Lower lobe of right lung (tissue), 2 donors: ENCODE measurements at regions not wholly inside any gene's neighbourhood (a gene's known extent, or its start where the extent isn't known, plus 50 kb on each side); places are given as distances from the start of the nearest gene placed in this dataset.
A peak's percentile ranks its signal among the peaks of the same experiment; 100 is the strongest.

Experiments used
- ATAC-seq, 2 donors: fragments of 200-7000 bp; cut with Tn5 transposase; one replicate each; pipeline ENCODE4 v1.9.1; 2020 to 2022; ENCODE audit warnings: mild to moderate bottlenecking in 2 of 2, moderate library complexity in 2 of 2
- DNase-seq: peaks from one replicate; pipeline ENCODE4 v3.0.0-alpha.2; 2020
- H3K27ac ChIP-seq: fragments of 200-600 bp; one replicate; pipeline ENCODE4 v1.8.0; 2022
- H3K27me3 ChIP-seq: fragments of 200-600 bp; one replicate; pipeline ENCODE4 v1.8.0; 2022; ENCODE audit warnings: low read depth
- H3K36me3 ChIP-seq: fragments of 200-600 bp; one replicate; pipeline ENCODE4 v1.8.0; 2022; ENCODE audit warnings: mild to moderate bottlenecking
- H3K4me1 ChIP-seq: fragments of 200-600 bp; one replicate; pipeline ENCODE4 v1.8.0; 2022
- H3K4me3 ChIP-seq: fragments of 200-600 bp; one replicate; pipeline ENCODE4 v1.8.0; 2022; ENCODE audit warnings: mild to moderate bottlenecking
- H3K9me3 ChIP-seq: fragments of 200-600 bp; one replicate; pipeline ENCODE4 v1.8.0; 2022
- CTCF ChIP-seq: fragments of 200-600 bp; IDR thresholded peaks from one replicate; pipeline ENCODE4 v1.8.0; 2022; ENCODE audit warnings: antibody characterized with exemption, mild to moderate bottlenecking
- intact Hi-C: fragments of 100-400 bp; cut with DNase I; formaldehyde crosslinking; loops from one replicate; pipeline ENCODE4 v1.11.0; 2022
- donor health status: DM: no; HTN: yes; CAD: no; lungs with severe emphysema.

GRCh38 chr9:16282216-16282615 is 588.3 kb downstream of the BNC2 start:
- Histone ChIP-seq H3K9me3 (no peaks in the 10 kb centered on the region), H3K4me3 (no peak overlapping the region), H3K27me3 (no peaks in the 10 kb centered on the region), H3K4me1 (no peaks in the 10 kb centered on the region), H3K27ac (no peak overlapping the region), H3K36me3 (no peaks in the 10 kb centered on the region)
- no peak for DNase-seq
- no peak for ATAC-seq
- intact Hi-C loops = no loop called here
- TF ChIP-seq CTCF = no peak

DNA sequence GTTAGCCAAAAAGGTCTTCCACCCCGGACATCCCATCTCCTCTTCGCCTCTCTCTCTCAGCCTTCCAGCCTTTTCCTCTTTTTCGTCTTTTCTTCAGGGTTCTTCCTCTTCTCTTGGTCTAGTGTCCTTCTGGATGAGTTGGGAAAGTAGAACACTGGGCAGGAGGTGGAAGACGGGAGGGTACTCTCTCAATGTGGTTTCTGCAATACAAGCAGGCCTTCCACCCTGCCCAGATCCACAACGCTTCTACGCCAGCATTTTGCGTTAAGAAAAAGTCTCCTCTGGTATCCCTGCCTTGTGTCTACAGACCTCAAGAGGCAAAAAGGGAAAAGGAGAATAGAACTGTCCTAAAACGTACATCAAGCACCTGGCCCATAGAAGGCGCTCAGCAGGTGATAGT is 587.8 kb downstream of the BNC2 start:
- intact Hi-C loops = no loop called here
- Histone ChIP-seq H3K36me3 (no peaks in the 10 kb centered on the region), H3K27ac (no peak overlapping the region), H3K4me3 (no peak overlapping the region), H3K9me3 (no peaks in the 10 kb centered on the region), H3K4me1 (no peaks in the 10 kb centered on the region), H3K27me3 (no peaks in the 10 kb centered on the region)
- DNase-seq (no peak), ATAC-seq (no peak)
- TF ChIP-seq CTCF = no peak

DNA sequence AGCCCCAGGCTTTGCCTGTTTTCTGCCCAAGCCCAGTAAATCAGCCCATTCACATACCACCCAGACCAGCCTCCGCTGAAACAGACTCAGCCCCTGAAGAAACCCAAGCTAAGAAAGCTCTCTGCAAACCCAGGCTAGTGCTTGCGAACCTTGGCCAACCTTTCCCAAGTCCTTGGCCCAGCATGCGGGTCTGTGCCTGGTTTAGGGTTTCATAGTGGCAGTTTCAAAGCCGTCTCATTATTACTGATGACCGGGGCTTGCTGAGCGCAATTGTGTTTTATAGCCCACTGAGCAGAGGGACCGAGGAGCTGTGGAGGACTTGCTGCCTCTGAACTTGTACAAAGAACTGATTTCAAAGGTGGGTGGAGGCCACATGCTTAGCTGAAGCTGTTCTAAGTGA is 584.3 kb downstream of the BNC2 start:
- no peaks in the 10 kb centered on the region for H3K4me1 ChIP-seq
- H3K9me3 ChIP-seq = no peaks in the 10 kb centered on the region
- ATAC-seq (no peak), DNase-seq (no peak)
- TF ChIP-seq CTCF = no peak
- no peaks in the 10 kb centered on the region for H3K27me3 ChIP-seq
- intact Hi-C loops = no loop called here
- no peak overlapping the region for H3K4me3 ChIP-seq
- H3K27ac ChIP-seq = no peak overlapping the region
- H3K36me3 ChIP-seq = no peaks in the 10 kb centered on the region

DNA sequence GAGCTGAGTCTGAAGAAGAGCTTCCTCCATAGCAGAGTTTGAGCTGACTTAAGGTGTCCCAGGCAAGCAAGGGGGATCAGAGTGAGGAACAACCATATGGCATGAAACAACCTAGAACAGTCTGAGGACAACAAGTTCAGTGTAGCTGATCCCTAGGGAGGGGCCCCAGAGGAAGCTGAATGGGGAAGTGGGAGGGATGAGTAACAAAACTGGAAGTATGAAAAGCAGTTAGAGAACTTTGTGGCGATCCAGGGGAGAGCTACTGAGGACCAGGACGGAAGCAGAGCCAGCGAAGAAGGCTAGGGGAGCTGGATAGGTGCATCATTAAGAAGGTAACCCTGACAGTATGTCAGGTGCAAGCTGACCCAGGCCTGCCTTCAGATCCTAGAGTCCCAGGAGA is 580.8 kb downstream of the BNC2 start:
- TF ChIP-seq CTCF = no peak

DNA sequence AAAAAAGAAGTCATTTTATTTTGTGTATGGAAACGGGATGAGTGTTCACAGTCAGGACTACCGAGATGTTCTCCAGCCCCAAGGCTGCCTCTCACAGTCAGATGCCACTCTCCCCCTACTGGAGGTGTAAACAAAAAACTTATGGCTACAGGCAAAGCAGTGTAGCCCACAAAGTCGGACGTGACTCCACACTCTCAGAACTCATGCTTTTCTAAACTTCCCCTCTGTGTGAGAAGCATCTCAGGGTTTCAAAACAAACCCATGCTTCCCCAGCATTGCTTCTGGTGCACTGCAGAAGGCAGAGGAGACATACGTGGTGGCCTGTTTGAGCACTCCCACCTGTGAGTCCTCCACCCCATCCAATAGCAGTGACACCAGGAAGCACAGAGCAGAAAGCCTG is 580.3 kb downstream of the BNC2 start:
- intact Hi-C loops = no loop called here
- Histone ChIP-seq H3K9me3 (no peaks in the 10 kb centered on the region), H3K4me3 (no peak overlapping the region), H3K27ac (no peak overlapping the region), H3K27me3 (no peaks in the 10 kb centered on the region), H3K36me3 (no peaks in the 10 kb centered on the region), H3K4me1 (no peaks in the 10 kb centered on the region)
- ATAC-seq (peak in 1 of 2 donors; percentile 37), DNase-seq (no peak)
- TF ChIP-seq CTCF = no peak

More for the DNA sequence above, 580.8 kb downstream of the BNC2 start:
- Histone ChIP-seq H3K36me3 (no peaks in the 10 kb centered on the region), H3K27me3 (no peaks in the 10 kb centered on the region), H3K4me3 (no peak overlapping the region), H3K27ac (no peak overlapping the region), H3K4me1 (no peaks in the 10 kb centered on the region), H3K9me3 (no peaks in the 10 kb centered on the region)
- DNase-seq (no peak), ATAC-seq (peak; percentile 67 to 82)
- intact Hi-C loops = no loop called here

DNA sequence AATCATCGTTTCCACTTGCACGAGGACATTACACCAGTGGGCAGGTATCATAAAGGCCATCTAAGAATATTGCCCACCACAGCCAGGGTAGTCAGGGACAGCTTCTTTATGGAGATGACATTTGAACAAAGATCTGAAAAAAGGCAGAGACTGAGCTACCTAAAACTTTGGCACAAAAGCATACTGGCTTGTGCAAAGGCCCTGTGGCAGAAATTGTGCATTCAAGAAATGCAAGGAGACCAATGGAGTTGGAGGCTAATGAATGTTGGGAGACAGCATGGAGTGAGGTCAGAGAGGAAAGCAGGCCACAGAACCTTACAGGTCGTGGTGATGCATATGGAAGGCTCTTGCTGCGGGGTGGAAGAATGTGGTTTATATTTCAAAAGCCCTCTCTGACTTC is 578.5 kb downstream of the BNC2 start:
- no peaks in the 10 kb centered on the region for H3K36me3 ChIP-seq
- DNase-seq (no peak), ATAC-seq (no peak)
- TF ChIP-seq CTCF = no peak
- intact Hi-C loops = no loop called here
- no peak overlapping the region for H3K27ac ChIP-seq
- no peaks in the 10 kb centered on the region for H3K4me1 ChIP-seq
- H3K9me3 ChIP-seq = no peaks in the 10 kb centered on the region
- no peaks in the 10 kb centered on the region for H3K27me3 ChIP-seq
- H3K4me3 ChIP-seq = no peak overlapping the region
